Sigmoid colon (tissue), 4 donors: ENCODE measurements at regions not wholly inside any gene's neighbourhood (a gene's known extent, or its start where the extent isn't known, plus 50 kb on each side); places are given as distances from the start of the nearest gene placed in this dataset.

Source experiments
- EP300 ChIP-seq, 4 donors: sonication (generic); formaldehyde crosslinking; IDR thresholded peaks; one replicate each; pipeline ENCODE4 v1.6.1; 2017; ENCODE audit warnings: antibody characterized with exemption in 4 of 4
- POLR2A ChIP-seq, 2 donors: fragments of 450-650 bp; IDR thresholded peaks; one replicate each; pipeline ENCODE4 v1.6.1; 2016; ENCODE audit warnings: antibody characterized with exemption in 2 of 2, mild to moderate bottlenecking in 2 of 2, moderate library complexity in 2 of 2
- TF ChIP-seq, protein P1 (sequence below), 4 experiments: fragments of 450-650 bp in 3 of 4; fragments of 200-600 bp in 1 of 4; IDR thresholded peaks; one replicate each; pipeline ENCODE4 v1.5.1; 2016 to 2019; ENCODE audit warnings: antibody characterized with exemption in 4 of 4, mild to moderate bottlenecking in 3 of 4, moderate library complexity in 2 of 4

DNA sequence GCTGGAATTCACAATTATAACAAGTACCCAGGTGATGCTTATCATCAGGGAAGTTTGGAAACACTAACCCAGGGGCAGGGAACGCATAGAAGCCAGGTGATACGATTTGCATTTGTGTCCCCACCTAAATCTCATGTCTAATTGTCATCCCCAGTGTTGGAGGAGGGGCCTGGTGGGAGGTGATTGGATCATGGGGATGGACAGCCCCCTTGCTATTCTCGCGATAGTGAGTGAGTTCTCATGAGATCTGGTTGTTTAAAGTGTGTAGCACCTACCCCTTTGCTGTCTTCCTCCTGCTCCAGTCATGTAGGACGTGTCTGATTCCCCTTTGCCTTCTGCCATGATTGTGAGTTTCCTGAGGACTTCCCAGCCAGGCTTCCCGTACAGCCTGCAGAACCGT lies 276.3 kb downstream of the UTP18 start:
- TF ChIP-seq POLR2A (IDR thresholded peaks at IDR 0.05) (no peak), EP300 (IDR thresholded peaks at IDR 0.05) (no peak)
- TF ChIP-seq, protein P1, sequence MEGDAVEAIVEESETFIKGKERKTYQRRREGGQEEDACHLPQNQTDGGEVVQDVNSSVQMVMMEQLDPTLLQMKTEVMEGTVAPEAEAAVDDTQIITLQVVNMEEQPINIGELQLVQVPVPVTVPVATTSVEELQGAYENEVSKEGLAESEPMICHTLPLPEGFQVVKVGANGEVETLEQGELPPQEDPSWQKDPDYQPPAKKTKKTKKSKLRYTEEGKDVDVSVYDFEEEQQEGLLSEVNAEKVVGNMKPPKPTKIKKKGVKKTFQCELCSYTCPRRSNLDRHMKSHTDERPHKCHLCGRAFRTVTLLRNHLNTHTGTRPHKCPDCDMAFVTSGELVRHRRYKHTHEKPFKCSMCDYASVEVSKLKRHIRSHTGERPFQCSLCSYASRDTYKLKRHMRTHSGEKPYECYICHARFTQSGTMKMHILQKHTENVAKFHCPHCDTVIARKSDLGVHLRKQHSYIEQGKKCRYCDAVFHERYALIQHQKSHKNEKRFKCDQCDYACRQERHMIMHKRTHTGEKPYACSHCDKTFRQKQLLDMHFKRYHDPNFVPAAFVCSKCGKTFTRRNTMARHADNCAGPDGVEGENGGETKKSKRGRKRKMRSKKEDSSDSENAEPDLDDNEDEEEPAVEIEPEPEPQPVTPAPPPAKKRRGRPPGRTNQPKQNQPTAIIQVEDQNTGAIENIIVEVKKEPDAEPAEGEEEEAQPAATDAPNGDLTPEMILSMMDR (IDR thresholded peaks at IDR 0.05), result no peak
